GM10248 (cell line): ENCODE measurements at regions not wholly inside any gene's neighbourhood (a gene's known extent, or its start where the extent isn't known, plus 50 kb on each side); places are given as distances from the start of the nearest gene placed in this dataset.
A peak's percentile ranks its signal among the peaks of the same experiment; 100 is the strongest.

Experiments used
- CTCF ChIA-PET: fragments of 300-600 bp; sonication (Branson Sonifier 250); formaldehyde crosslinking; extraction: SDS; loops from one replicate; lab custom pipeline; 2021; ENCODE audit warnings: antibody characterized with exemption; lab: Yijun Ruan, JAX
- POLR2A ChIA-PET: fragments of 350-650 bp; sonication (Branson Sonifier 250); formaldehyde crosslinking; extraction: SDS; loops from one replicate; lab custom pipeline; 2020; ENCODE audit warnings: antibody characterized with exemption; lab: Yijun Ruan, JAX
- DNase-seq: peaks from one replicate; pipeline ENCODE4 v3.0.0; 2012; ENCODE audit errors: extremely low spot score
- TF ChIP-seq, protein P1 (sequence below): IDR thresholded peaks from 2 replicates; pipeline ENCODE4 v1.5.1; 2012; ENCODE audit warnings: mild to moderate bottlenecking, low read depth; ENCODE audit errors: extremely low read depth, missing control alignments, control extremely low read depth

GRCh38 chr10:88073682-88074081 is 210.3 kb downstream of the PTEN start:
- ChIA-PET POLR2A (no interaction called here), CTCF (interaction anchor here (0.9 to 4.9 kb wide), 4 partner anchors 7 to 35 kb away, joined by 3 to 19 read pairs (median 6); no protein-coding TSS in a partner anchor)
- TF ChIP-seq, protein P1, sequence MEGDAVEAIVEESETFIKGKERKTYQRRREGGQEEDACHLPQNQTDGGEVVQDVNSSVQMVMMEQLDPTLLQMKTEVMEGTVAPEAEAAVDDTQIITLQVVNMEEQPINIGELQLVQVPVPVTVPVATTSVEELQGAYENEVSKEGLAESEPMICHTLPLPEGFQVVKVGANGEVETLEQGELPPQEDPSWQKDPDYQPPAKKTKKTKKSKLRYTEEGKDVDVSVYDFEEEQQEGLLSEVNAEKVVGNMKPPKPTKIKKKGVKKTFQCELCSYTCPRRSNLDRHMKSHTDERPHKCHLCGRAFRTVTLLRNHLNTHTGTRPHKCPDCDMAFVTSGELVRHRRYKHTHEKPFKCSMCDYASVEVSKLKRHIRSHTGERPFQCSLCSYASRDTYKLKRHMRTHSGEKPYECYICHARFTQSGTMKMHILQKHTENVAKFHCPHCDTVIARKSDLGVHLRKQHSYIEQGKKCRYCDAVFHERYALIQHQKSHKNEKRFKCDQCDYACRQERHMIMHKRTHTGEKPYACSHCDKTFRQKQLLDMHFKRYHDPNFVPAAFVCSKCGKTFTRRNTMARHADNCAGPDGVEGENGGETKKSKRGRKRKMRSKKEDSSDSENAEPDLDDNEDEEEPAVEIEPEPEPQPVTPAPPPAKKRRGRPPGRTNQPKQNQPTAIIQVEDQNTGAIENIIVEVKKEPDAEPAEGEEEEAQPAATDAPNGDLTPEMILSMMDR: no peak
- no peak for DNase-seq

GRCh38 chr10:88074971-88075370 is 211.5 kb downstream of the PTEN start:
- TF ChIP-seq, protein P1: no peak
- POLR2A ChIA-PET: no interaction called here
- no peak for DNase-seq
- CTCF ChIA-PET: interaction anchor here (0.7 to 4.9 kb wide), 5 partner anchors 9 to 478 kb away, joined by 3 to 19 read pairs (median 6); no protein-coding TSS in a partner anchor

GRCh38 chr10:88076027-88076880 is 212.8 kb downstream of the PTEN start:
- CTCF ChIA-PET: interaction anchor here (0.6 to 4.9 kb wide), 11 partner anchors 10 to 476 kb away, joined by 3 to 19 read pairs (median 3); no protein-coding TSS in a partner anchor
- TF ChIP-seq, protein P1: no peak
- POLR2A ChIA-PET: no interaction called here
- DNase-seq: no peak

GRCh38 chr10:88077977-88078376 is 214.6 kb downstream of the PTEN start:
- DNase-seq: no peak
- ChIA-PET CTCF (interaction anchor here (1.0 to 4.9 kb wide), 5 partner anchors 12 to 36 kb away, joined by 3 to 19 read pairs (median 5); no protein-coding TSS in a partner anchor), POLR2A (no interaction called here)
- TF ChIP-seq, protein P1: no peak

GRCh38 chr10:88080213-88080612 is 216.8 kb downstream of the PTEN start:
- DNase-seq: peak; percentile 59
- TF ChIP-seq, protein P1: no peak
- ChIA-PET CTCF (interaction anchor here (0.7 to 3.4 kb wide), 6 partner anchors 10 to 209 kb away, joined by 3 to 9 read pairs (median 4); no protein-coding TSS in a partner anchor), POLR2A (no interaction called here)

- POLR2A ChIA-PET: no interaction called here
Measured at GRCh38 chr10:88081457-88082054, 218.1 kb downstream of the PTEN start.

More at GRCh38 chr10:88081457-88082054, 218.1 kb downstream of the PTEN start:
- CTCF ChIA-PET: interaction anchor here (1.0 to 3.4 kb wide), 8 partner anchors 10 to 222 kb away, joined by 3 to 9 read pairs (median 4); no protein-coding TSS in a partner anchor
- TF ChIP-seq, protein P1: no peak
- DNase-seq: no peak
